H1 (cell line): ENCODE measurements at regions not wholly inside any gene's neighbourhood (a gene's known extent, or its start where the extent isn't known, plus 50 kb on each side); places are given as distances from the start of the nearest gene placed in this dataset.

ENCODE experiments used
- EZH2 ChIP-seq: fragments of 200-600 bp; sonication (generic); IDR thresholded peaks from 2 replicates; pipeline ENCODE4 v1.7.1; 2012; ENCODE audit warnings: low read depth, mild to moderate bottlenecking, moderate library complexity, low read length, inconsistent platforms; ENCODE audit not compliant: severe bottlenecking
- TF ChIP-seq, protein P1 (sequence below), 3 experiments: IDR thresholded peaks; 1 replicate in 2 of 3; 2 replicates in 1 of 3; pipeline versions ENCODE4 v1.5.1 to v1.6.1; 2011; ENCODE audit warnings: low read length in 3 of 3, mild to moderate bottlenecking in 3 of 3, inconsistent platforms in 2 of 3, low read depth in 1 of 3, moderate library complexity in 1 of 3; ENCODE audit not compliant: insufficient read depth in 1 of 3; ENCODE audit errors: control extremely low read depth in 1 of 3

DNA sequence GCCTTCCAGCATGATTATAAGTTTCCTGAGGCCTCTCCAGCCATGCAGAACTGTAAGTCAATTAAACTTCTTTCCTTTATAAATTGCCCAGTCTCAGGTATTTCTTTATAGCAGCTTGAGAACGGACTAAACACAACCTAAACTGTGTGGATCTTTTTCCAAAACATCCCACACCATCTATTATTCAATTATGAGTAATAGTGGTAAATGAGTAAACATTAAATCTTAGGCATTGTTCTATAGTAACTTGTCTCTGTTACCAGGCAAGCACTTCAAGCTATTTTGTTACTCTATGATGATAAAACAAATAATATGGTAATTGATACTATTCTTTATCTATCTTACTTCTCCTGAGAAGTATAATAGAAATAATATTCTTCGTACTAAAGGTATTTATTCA is 536.9 kb upstream of the CHAC2 start:
- TF ChIP-seq, protein P1, sequence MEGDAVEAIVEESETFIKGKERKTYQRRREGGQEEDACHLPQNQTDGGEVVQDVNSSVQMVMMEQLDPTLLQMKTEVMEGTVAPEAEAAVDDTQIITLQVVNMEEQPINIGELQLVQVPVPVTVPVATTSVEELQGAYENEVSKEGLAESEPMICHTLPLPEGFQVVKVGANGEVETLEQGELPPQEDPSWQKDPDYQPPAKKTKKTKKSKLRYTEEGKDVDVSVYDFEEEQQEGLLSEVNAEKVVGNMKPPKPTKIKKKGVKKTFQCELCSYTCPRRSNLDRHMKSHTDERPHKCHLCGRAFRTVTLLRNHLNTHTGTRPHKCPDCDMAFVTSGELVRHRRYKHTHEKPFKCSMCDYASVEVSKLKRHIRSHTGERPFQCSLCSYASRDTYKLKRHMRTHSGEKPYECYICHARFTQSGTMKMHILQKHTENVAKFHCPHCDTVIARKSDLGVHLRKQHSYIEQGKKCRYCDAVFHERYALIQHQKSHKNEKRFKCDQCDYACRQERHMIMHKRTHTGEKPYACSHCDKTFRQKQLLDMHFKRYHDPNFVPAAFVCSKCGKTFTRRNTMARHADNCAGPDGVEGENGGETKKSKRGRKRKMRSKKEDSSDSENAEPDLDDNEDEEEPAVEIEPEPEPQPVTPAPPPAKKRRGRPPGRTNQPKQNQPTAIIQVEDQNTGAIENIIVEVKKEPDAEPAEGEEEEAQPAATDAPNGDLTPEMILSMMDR (IDR thresholded peaks at IDR 0.05; ENCODE audit: control extremely low read depth in 1 of 3, insufficient read depth in 1 of 3, low read depth in 1 of 3, low read length in 3 of 3) = no peak
- TF ChIP-seq EZH2 = no peak
